CD4-positive, CD25-positive, alpha-beta regulatory T cell (primary cell): ENCODE measurements at regions not wholly inside any gene's neighbourhood (a gene's known extent, or its start where the extent isn't known, plus 50 kb on each side); places are given as distances from the start of the nearest gene placed in this dataset.

Source experiments
- ATAC-seq, 2 donors: fragments of 150-1000 bp; cut with Tn5 transposase; one replicate each; pipeline ENCODE4 v1.10.0; 2021; ENCODE audit warnings: low read depth in 2 of 2, moderate number of reproducible peaks in 2 of 2, moderate library complexity in 1 of 2
- DNase-seq, 3 donors: peaks; one replicate each; pipeline versions ENCODE4 v3.0.0 to v3.0.0-alpha.2; 2012 to 2022; ENCODE audit warnings: mixed read lengths in 1 of 3
- H3K27ac ChIP-seq: one replicate; pipeline ENCODE4 v1.7.0; 2013; ENCODE audit warnings: mild to moderate bottlenecking, low read length; ENCODE audit not compliant: insufficient read depth, poor library complexity, severe bottlenecking
- H3K27me3 ChIP-seq: one replicate; pipeline ENCODE4 v1.7.0; 2013; ENCODE audit warnings: low read length; ENCODE audit not compliant: control insufficient read depth, insufficient read depth
- H3K36me3 ChIP-seq: one replicate; pipeline ENCODE4 v1.7.0; 2013; ENCODE audit warnings: mild to moderate bottlenecking, low read length, moderate library complexity; ENCODE audit not compliant: control insufficient read depth, insufficient read depth
- H3K4me1 ChIP-seq: 2 replicates; pipeline ENCODE4 v1.7.0; 2013; ENCODE audit warnings: mild to moderate bottlenecking, low read length; ENCODE audit not compliant: insufficient read depth, control insufficient read depth, poor library complexity, severe bottlenecking
- H3K4me3 ChIP-seq: one replicate; pipeline ENCODE4 v1.7.0; 2013; ENCODE audit warnings: low read depth, mild to moderate bottlenecking, low read length, moderate library complexity
- H3K9me3 ChIP-seq, 2 experiments: 1 replicate in 1 of 2; 2 replicates in 1 of 2; pipeline ENCODE4 v1.7.0; 2013; ENCODE audit warnings: low read length in 2 of 2, mild to moderate bottlenecking in 1 of 2, moderate library complexity in 1 of 2; ENCODE audit not compliant: control insufficient read depth in 2 of 2
- H3K27ac Mint-ChIP-seq, 3 donors: one replicate each; pipeline ENCODE4 v1.8.0; 2020 to 2022; ENCODE audit warnings: mild to moderate bottlenecking in 3 of 3, mixed read lengths in 3 of 3, moderate library complexity in 2 of 3
- H3K27me3 Mint-ChIP-seq: one replicate; pipeline ENCODE4 v1.8.0; 2022; ENCODE audit warnings: mild to moderate bottlenecking, mixed read lengths
- H3K36me3 Mint-ChIP-seq: one replicate; pipeline ENCODE4 v1.8.0; 2020; ENCODE audit warnings: mixed read lengths
- H3K4me1 Mint-ChIP-seq, 4 donors: one replicate each; pipeline ENCODE4 v1.8.0; 2020 to 2022; ENCODE audit warnings: mixed read lengths in 4 of 4, mild to moderate bottlenecking in 1 of 4
- H3K4me3 Mint-ChIP-seq, 4 donors: one replicate each; pipeline ENCODE4 v1.8.0; 2020 to 2022; ENCODE audit warnings: mild to moderate bottlenecking in 4 of 4, mixed read lengths in 4 of 4, moderate library complexity in 3 of 4
- H3K9me3 Mint-ChIP-seq, 7 donors: one replicate each; pipeline ENCODE4 v1.8.0; 2020 to 2022; ENCODE audit warnings: mixed read lengths in 7 of 7, mild to moderate bottlenecking in 3 of 7, moderate library complexity in 2 of 7

DNA sequence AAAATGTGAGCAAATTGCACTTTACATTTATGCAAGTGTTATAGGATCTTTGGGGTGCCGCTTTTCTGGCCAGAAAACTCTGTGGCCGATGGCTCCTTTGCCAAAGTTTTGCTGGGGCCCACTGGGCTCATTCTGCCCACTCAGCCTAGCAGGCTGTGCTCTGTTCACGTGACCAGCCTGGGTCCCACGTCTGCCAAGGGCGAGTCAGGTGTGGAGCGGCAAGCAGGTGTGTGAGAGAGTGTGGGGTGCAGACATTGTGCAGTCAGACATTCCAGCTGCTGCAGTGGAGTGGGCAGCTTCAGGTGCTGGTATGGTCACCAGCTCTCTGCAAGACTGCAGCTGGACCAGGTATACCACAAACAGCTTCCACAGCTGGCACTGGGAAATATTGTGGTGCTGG is 2305.7 kb downstream of the PCDH9 start:
- no peak overlapping the region for H3K4me3 Mint-ChIP-seq
- H3K4me1 ChIP-seq: no peaks in the 10 kb centered on the region
- no peak overlapping the region for H3K4me3 ChIP-seq
- no peaks in the 10 kb centered on the region for H3K27me3 ChIP-seq
- ATAC-seq (no peak), DNase-seq (no peak)
- no peaks in the 10 kb centered on the region for H3K4me1 Mint-ChIP-seq
- H3K36me3 ChIP-seq: no peaks in the 10 kb centered on the region
- H3K9me3 ChIP-seq: no peaks in the 10 kb centered on the region
- H3K9me3 Mint-ChIP-seq: peaks cover 0 to 27% (median 7%) of the 10 kb centered on the region in 7 donors
- no peaks in the 10 kb centered on the region for H3K27me3 Mint-ChIP-seq
- H3K27ac ChIP-seq: no peak overlapping the region
- no peaks in the 10 kb centered on the region for H3K36me3 Mint-ChIP-seq
- H3K27ac Mint-ChIP-seq: no peak overlapping the region

DNA sequence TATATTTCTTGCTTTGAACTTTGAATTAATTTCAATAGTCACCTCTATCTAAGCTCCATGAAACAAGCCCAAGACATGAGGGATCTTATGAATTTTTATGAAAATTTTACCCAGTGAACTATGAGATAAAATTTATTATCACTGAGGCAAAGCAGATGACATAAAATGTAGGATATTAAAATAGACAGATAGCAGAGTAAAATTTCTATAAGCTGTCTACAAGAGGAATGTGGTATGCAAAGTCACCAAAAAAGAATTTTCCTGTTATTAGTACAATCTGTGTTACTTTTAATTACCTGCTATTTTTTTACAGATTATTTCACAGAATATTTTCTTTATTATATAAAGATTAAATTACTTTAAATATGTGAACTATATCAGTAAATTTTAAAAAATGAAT is 2312.6 kb downstream of the PCDH9 start:
- Histone ChIP-seq H3K4me1 (no peaks in the 10 kb centered on the region), H3K4me3 (no peak overlapping the region), H3K9me3 (no peaks in the 10 kb centered on the region), H3K36me3 (no peaks in the 10 kb centered on the region), H3K27ac (no peak overlapping the region), H3K27me3 (no peaks in the 10 kb centered on the region)
- H3K27ac Mint-ChIP-seq: no peak overlapping the region
- no peaks in the 10 kb centered on the region for H3K4me1 Mint-ChIP-seq
- no peaks in the 10 kb centered on the region for H3K36me3 Mint-ChIP-seq
- no peaks in the 10 kb centered on the region for H3K27me3 Mint-ChIP-seq
- DNase-seq (no peak), ATAC-seq (no peak)
- peaks cover 4 to 28% (median 8%) of the 10 kb centered on the region in 7 donors for H3K9me3 Mint-ChIP-seq
- no peak overlapping the region for H3K4me3 Mint-ChIP-seq

DNA sequence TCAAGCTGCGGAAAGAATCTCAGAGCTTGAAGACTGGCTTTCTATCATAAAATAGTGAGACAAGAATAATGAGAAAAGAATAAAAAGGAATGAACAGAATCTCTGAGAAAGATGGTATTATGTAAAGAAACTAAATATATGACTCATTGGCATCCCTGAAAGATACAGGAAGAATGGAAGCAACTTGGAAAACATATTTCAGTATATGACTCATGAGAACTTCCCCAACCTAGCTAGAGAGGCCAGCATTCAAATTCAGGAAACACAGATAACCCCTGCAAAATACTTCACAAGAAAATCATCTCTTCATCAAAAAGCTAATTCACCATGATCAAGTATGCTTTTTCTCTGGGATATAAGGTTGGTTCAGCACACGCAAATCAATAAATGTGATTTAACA is 2318.0 kb downstream of the PCDH9 start:
- ATAC-seq: no peak
- Mint-ChIP-seq H3K27ac (no peak overlapping the region), H3K9me3 (peaks cover 4 to 48% (median 12%) of the 10 kb centered on the region in 7 donors), H3K27me3 (no peaks in the 10 kb centered on the region), H3K4me1 (no peaks in the 10 kb centered on the region), H3K4me3 (no peak overlapping the region), H3K36me3 (no peaks in the 10 kb centered on the region)
- Histone ChIP-seq H3K9me3 (no peaks in the 10 kb centered on the region), H3K4me3 (no peak overlapping the region), H3K36me3 (no peaks in the 10 kb centered on the region), H3K27me3 (no peaks in the 10 kb centered on the region), H3K4me1 (no peaks in the 10 kb centered on the region), H3K27ac (no peak overlapping the region)
- no peak for DNase-seq

DNA sequence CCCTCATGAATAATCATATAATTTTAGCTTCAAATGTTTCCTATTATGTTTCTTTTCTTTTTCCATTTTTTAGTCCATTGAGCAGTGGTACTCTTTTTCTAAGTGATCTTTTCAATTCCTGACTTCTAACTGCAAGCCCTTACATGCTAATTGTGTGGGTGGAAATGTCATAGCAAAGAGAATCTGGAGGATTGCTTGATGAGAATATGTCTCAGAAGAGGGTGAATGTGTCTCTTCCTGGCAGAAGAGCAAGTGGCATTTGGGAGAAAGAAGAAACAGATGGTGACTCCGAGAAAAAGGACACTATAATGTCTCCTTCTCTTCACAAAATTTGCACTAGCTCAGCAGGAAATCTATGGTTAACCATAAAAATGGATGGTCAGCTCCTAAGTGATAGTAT is 2320.0 kb downstream of the PCDH9 start:
- peaks cover 4 to 49% (median 8%) of the 10 kb centered on the region in 7 donors for H3K9me3 Mint-ChIP-seq
- DNase-seq: no peak
- H3K4me1 Mint-ChIP-seq: no peaks in the 10 kb centered on the region
- no peaks in the 10 kb centered on the region for H3K36me3 ChIP-seq
- no peaks in the 10 kb centered on the region for H3K27me3 Mint-ChIP-seq
- no peaks in the 10 kb centered on the region for H3K9me3 ChIP-seq
- no peaks in the 10 kb centered on the region for H3K36me3 Mint-ChIP-seq
- no peaks in the 10 kb centered on the region for H3K27me3 ChIP-seq
- H3K27ac ChIP-seq: no peak overlapping the region
- ATAC-seq: no peak
- H3K4me3 ChIP-seq: no peak overlapping the region
- H3K4me3 Mint-ChIP-seq: no peak overlapping the region
- no peak overlapping the region for H3K27ac Mint-ChIP-seq
- H3K4me1 ChIP-seq: no peaks in the 10 kb centered on the region

DNA sequence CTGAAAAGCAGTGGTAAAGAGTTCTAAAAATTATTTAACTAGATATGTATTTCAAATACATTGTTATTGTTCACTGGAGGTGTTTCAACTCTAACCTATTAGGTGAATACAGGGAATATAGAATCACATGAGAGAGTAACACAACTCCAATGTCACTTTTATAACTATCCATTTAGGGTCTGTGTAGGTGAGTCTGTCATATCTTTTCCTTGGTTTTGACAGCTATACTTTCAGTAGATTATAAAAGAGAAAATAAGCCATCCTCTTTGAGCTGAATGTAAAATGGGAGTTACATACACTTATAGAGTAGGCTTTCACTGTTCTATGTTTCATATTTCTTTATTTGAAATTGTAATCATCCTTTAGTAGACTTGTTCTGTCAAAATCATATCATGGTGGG is 2321.0 kb downstream of the PCDH9 start:
- Mint-ChIP-seq H3K4me3 (no peak overlapping the region), H3K4me1 (no peaks in the 10 kb centered on the region), H3K36me3 (no peaks in the 10 kb centered on the region), H3K9me3 (peaks cover 4 to 49% (median 10%) of the 10 kb centered on the region in 7 donors), H3K27ac (no peak overlapping the region), H3K27me3 (no peaks in the 10 kb centered on the region)
- no peak overlapping the region for H3K27ac ChIP-seq
- no peak for DNase-seq
- no peaks in the 10 kb centered on the region for H3K4me1 ChIP-seq
- no peaks in the 10 kb centered on the region for H3K36me3 ChIP-seq
- no peak for ATAC-seq
- no peak overlapping the region for H3K4me3 ChIP-seq
- H3K9me3 ChIP-seq: no peaks in the 10 kb centered on the region
- no peaks in the 10 kb centered on the region for H3K27me3 ChIP-seq

DNA sequence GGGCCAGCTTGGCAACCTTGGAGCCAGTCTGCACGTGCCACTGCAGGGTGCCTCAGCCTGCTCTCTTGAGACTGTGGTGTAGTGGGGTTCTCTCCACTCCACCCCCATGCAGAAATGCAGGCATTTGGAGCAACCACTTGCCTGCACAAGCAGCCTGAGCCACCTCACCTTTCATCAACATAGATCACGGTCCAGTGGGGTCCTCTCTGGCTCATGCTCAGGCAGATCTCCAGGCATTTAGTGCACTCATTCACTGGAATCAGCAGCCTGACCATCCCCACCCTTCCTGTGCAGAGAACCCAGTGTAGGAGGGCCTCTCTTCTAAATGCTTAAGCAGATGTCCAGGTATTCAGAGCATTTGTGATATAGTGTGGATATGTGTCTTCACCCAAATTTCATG is 2330.1 kb downstream of the PCDH9 start:
- no peaks in the 10 kb centered on the region for H3K36me3 ChIP-seq
- H3K9me3 Mint-ChIP-seq: peaks cover 2 to 35% (median 15%) of the 10 kb centered on the region in 7 donors
- no peaks in the 10 kb centered on the region for H3K4me1 ChIP-seq
- H3K4me3 ChIP-seq: no peak overlapping the region
- no peaks in the 10 kb centered on the region for H3K27me3 ChIP-seq
- DNase-seq (no peak), ATAC-seq (no peak)
- H3K36me3 Mint-ChIP-seq: no peaks in the 10 kb centered on the region
- no peak overlapping the region for H3K27ac Mint-ChIP-seq
- H3K4me3 Mint-ChIP-seq: no peak overlapping the region
- H3K4me1 Mint-ChIP-seq: no peaks in the 10 kb centered on the region
- no peaks in the 10 kb centered on the region for H3K27me3 Mint-ChIP-seq
- no peak overlapping the region for H3K27ac ChIP-seq
- peaks cover 0 to 13% of the 10 kb centered on the region in 2 experiments for H3K9me3 ChIP-seq

DNA sequence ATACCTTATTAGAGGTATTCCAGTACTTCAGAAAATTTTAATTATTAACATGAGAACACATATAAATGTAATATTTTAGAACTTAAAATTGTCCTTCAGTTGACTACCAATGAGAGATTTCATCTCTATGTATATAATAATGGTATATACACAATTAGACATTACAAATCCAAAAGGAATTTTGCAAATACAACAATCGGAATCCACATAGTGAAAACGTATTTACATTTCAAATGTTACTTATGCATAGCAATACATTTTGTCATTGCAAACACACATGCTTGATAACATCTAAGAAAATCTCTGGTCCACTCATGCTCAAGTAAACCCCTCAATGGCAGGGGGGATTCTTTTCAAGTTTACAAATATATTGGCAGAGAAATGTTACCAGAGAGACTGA is 2345.2 kb downstream of the PCDH9 start:
- no peak overlapping the region for H3K4me3 ChIP-seq
- peaks cover 0 to 23% (median 5%) of the 10 kb centered on the region in 7 donors for H3K9me3 Mint-ChIP-seq
- ATAC-seq (no peak), DNase-seq (no peak)
- no peak overlapping the region for H3K27ac ChIP-seq
- H3K9me3 ChIP-seq: peaks cover 2 to 6% of the 10 kb centered on the region in 2 experiments
- no peaks in the 10 kb centered on the region for H3K27me3 ChIP-seq
- H3K27me3 Mint-ChIP-seq: no peaks in the 10 kb centered on the region
- no peaks in the 10 kb centered on the region for H3K36me3 Mint-ChIP-seq
- H3K4me3 Mint-ChIP-seq: no peak overlapping the region
- no peak overlapping the region for H3K27ac Mint-ChIP-seq
- no peaks in the 10 kb centered on the region for H3K4me1 ChIP-seq
- no peaks in the 10 kb centered on the region for H3K4me1 Mint-ChIP-seq
- H3K36me3 ChIP-seq: no peaks in the 10 kb centered on the region

DNA sequence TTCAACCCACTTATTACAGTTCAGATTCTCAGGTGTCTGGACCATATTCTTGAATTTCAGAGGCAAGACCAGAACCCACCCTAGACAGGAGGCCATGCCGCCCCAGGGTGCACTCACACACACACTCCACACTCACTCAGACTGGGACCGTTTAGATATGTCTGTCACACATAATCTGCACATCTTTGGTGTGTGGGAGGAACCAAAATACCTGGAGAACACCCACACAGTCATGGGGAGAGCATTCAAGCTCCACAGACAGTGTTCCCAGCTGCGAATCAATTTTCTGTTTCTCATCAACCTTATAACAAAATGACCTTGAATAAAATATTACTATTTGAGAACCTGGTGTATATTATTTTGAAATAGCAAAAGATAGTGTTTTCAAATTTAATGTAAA is 2353.0 kb downstream of the PCDH9 start:
- Histone ChIP-seq H3K27me3 (no peaks in the 10 kb centered on the region), H3K4me3 (no peak overlapping the region), H3K27ac (no peak overlapping the region), H3K9me3 (no peaks in the 10 kb centered on the region), H3K4me1 (no peaks in the 10 kb centered on the region), H3K36me3 (no peaks in the 10 kb centered on the region)
- ATAC-seq: no peak
- Mint-ChIP-seq H3K4me3 (no peak overlapping the region), H3K27me3 (no peaks in the 10 kb centered on the region), H3K36me3 (no peaks in the 10 kb centered on the region), H3K27ac (no peak overlapping the region), H3K9me3 (peaks cover 0 to 8% (median 3%) of the 10 kb centered on the region in 7 donors), H3K4me1 (no peaks in the 10 kb centered on the region)
- DNase-seq: no peak
